Transverse colon (tissue), 4 donors: ENCODE measurements at regions not wholly inside any gene's neighbourhood (a gene's known extent, or its start where the extent isn't known, plus 50 kb on each side); places are given as distances from the start of the nearest gene placed in this dataset.

ENCODE experiments used
- CTCF ChIP-seq, 5 experiments: fragments of 200-600 bp in 3 of 5; fragments of 450-650 bp in 2 of 5; sonication (generic) in 3 of 5; IDR thresholded peaks; 1 replicate in 2 of 5; 2 replicates in 3 of 5; pipeline ENCODE4 v1.5.1; 2016 to 2017; ENCODE audit warnings: antibody characterized with exemption in 5 of 5, inconsistent platforms in 3 of 5, mild to moderate bottlenecking in 2 of 5, moderate library complexity in 1 of 5
- EP300 ChIP-seq: sonication (generic); formaldehyde crosslinking; IDR thresholded peaks from one replicate; pipeline ENCODE4 v1.6.1; 2017; ENCODE audit warnings: antibody characterized with exemption, low read depth
- POLR2A ChIP-seq: fragments of 450-650 bp; IDR thresholded peaks from one replicate; pipeline ENCODE4 v1.6.1; 2016; ENCODE audit warnings: antibody characterized with exemption, mild to moderate bottlenecking, moderate library complexity
- POLR2AphosphoS5 ChIP-seq, 3 donors: sonication (generic); formaldehyde crosslinking; IDR thresholded peaks; one replicate each; pipeline ENCODE4 v1.6.1; 2016; ENCODE audit warnings: antibody characterized with exemption in 3 of 3

- TF ChIP-seq CTCF (IDR thresholded peaks at IDR 0.05) = no peak
- TF ChIP-seq POLR2A = no peak
- no peak for TF ChIP-seq POLR2AphosphoS5 (IDR thresholded peaks at IDR 0.05)
- TF ChIP-seq EP300 = no peak
Observed at GRCh38 chr4:131488772-131489171, 1660.3 kb upstream of the PCDH10 start.
